NCI-H2196 (cell line): ENCODE measurements at regions not wholly inside any gene's neighbourhood (a gene's known extent, or its start where the extent isn't known, plus 50 kb on each side); places are given as distances from the start of the nearest gene placed in this dataset.
"Not testable (repeated sequence)": the region's sequence is repeated elsewhere in the genome, so short reads cannot be mapped to it uniquely, and the experiment has no call there.

Experiments
- DNase-seq: peaks from one replicate; lab custom pipeline; 2025; ENCODE audit not compliant: unreplicated experiment; lab: John Stamatoyannopoulos, UW

DNA sequence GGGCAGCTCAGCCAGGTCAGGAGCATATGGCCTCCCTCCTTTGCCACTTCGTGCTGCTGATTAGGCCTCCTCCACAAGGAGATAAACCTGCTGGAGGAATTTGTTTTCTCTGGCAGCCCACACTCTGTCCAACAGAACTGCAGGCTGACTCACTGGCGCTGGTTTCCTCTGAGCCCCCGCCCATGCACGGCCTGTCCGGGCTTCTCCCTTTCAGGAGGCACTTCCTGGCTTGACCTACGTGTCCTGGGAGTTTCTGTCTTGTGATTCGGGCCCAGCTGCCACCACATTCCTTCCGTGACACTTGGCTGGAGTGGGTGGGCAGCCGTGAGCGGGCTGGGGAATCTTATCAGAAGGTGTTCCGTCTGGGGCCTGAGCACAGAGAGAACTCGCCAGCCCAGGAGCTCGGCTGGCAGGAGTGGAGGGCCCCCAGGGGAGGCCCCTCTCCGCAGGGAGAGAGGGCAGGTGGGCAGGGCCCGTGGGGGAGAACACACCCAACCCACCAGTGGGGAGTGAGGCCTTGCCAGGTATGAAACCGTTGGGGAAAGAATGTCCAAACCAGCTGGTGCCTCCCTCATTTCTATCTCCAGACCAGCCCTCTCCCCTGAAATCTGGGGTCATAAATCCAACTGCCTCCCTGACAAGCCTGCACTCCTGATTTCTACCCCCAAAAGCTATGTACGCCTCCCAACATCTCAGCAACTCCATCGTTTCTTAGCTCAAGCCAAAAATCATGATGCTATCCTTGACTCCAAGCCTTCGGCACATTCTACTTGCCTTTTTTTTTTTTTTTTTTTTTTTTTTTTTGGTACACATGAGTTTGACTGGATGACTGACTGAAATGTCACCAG, 110.6 kb upstream of the MEF2A start:
- no peak for DNase-seq

DNA sequence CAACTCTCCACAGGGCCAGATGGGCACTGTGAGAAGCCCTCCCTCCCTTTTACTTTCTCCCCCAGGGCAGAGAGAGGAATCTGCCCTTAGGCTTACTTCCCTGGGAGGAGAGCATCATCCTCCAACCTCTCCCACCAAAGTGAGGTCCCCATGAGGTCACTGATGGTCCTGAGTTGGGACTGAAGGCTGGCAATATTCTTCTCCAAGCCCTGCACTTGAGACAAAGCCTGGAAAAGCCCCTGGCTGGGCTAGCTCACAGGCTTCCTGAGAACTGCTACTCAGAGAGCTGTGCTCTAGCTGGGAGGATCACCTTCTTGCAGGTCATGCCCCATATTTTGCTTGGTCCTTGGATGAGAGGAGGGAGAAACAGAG, 110.0 kb upstream of the MEF2A start:
- DNase-seq, result no peak

DNA sequence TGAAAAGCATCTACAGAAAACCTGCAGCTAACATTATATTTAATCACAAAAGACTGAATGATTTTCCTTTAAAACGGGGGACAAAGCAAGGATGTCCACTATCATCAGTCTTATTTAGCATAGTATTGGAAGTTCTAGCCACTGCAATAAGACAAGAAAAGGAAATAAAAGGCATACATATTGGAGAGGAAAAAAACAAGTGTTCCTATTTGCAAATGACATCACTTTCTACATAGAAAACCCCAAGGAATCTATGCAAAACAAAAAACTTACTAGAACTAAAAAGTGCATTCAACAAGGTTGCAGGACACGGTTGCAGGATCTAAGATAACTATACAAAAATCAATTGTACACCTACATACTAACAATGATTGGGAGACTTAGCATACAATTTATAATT, 101.6 kb upstream of the MEF2A start:
- DNase-seq, result no peak

DNA sequence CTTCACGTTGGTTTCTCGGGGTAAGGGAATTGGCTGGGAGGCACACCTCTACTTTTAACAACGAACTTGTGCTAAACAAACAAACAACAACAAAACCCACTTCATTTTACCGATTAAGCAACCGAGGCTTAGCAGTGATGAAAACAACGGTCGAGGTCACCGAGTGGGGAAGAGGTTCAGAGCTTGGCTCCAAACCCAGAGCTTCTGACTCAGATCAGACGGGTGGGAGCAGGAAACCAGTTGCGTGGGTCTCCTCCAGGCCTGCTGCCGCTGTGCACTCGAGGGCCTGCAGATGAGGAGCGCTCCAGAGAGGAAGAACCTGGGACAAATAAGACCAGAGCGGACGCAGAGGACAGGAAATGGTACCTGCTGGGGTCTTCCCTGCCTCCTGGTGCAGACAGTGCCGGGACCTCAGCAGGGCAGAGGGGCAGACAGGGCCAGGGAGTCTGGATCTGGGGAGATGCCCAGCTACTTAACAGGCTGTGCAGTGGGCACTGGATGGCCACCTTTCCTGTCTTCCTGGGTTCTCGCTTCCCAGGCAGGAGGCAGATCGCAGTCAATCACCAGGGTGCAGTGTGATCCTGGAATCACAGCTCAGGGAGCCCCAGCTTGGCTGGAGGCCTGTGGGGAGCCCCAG, 99.0 kb upstream of the MEF2A start:
- no peak for DNase-seq

DNA sequence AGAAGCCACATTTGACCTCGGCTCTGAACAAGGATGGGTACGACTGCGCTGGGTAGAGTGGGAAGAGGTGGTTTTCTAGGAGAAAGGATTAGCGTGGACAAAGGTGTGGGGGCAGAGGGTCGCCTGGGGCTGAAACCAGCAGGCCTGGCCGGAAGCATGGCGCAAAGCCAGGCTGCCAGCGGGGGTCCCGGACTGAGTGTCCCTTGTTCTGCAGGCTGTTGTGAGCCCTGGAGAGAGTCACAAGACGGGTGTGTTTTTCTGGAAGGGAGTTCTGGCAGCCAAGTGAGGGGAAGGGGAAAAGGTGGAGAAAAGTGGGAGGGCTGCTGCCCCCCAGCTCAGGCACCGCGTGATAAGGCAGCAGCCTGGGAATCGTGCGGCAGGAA, 98.5 kb upstream of the MEF2A start:
- DNase-seq, result no peak

DNA sequence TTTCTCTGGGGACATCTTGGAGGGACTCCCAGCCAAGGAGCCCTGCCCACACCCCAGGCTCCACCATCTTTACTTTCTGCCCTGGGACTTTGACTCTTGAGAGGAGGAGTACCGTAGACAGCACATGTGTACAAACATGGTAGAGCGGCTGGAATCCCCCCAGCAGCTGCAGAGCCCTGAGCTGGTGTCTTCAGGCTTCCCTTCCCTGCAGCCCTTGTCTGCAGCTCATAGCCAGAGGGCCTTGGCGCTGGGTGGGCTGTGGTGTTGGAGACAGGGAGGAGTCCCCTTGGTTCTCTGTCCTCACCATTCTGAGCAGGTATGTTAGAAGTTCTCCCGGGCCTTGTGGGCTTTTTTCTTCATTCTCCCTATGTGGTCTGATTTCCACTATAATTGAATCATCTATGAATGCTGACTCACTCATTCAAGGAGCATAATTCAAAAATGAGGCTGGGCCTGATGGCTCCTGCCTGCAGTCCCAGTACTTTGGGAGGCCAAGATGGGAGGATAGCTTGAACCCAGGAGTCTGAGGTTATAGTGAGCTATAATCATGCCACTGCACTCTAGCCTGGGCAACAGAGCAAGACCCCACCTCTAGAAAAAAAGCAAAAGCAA, 97.8 kb upstream of the MEF2A start:
- DNase-seq, result no peak

DNA sequence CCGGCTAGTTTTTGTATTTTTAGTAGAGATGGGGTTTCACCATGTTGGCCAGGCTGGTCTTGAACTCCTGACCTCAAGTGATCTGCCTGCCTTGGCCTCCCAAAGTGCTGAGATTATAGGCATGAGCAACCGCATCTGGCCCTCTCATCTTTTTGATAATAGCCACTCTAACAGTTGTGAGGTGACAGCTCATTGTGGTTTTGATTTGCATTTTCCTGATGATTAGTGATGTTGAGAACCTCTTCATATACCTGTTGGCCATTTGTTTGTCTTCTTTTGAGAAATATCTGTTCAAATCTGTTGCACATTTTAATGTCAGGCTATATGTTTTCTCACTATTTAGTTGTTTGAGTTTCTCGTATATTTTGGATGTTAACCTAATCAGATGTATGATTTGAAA, 95.6 kb upstream of the MEF2A start:
- DNase-seq, result not testable (repeated sequence)

DNA sequence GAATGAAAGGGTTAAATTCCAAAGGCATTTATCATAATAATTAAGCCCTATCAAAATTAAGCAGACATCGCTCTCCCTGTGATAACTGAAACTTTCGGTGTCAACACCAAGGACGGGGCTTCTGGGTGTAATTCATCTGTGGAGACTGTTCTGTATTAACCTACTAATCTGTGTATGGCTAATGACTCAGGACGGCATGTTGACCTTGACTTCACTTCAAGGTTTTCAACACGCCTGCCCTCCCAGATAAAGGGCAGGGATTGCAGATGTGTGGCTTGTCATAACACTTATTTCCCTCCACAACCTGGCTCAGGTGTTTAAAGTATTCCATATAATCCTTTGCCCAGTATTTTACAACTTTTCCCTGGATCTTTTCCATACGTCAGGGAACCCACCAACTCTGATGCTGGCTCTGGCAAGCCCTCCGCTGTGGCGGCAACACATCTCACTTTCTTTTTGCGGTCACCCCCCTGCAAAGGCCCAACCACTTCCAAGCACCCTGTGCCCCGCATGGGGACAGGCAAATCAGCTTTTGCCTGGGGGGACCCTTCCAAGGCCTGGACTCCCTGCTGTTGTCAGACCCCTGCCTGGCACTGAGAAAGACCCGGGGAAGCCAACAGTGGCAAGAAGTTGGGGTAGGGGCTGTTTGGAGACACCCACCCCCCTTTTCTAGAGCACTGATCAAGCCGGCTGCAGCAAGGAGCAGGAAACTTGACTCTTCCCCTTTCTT, 93.2 kb upstream of the MEF2A start:
- no peak for DNase-seq

DNA sequence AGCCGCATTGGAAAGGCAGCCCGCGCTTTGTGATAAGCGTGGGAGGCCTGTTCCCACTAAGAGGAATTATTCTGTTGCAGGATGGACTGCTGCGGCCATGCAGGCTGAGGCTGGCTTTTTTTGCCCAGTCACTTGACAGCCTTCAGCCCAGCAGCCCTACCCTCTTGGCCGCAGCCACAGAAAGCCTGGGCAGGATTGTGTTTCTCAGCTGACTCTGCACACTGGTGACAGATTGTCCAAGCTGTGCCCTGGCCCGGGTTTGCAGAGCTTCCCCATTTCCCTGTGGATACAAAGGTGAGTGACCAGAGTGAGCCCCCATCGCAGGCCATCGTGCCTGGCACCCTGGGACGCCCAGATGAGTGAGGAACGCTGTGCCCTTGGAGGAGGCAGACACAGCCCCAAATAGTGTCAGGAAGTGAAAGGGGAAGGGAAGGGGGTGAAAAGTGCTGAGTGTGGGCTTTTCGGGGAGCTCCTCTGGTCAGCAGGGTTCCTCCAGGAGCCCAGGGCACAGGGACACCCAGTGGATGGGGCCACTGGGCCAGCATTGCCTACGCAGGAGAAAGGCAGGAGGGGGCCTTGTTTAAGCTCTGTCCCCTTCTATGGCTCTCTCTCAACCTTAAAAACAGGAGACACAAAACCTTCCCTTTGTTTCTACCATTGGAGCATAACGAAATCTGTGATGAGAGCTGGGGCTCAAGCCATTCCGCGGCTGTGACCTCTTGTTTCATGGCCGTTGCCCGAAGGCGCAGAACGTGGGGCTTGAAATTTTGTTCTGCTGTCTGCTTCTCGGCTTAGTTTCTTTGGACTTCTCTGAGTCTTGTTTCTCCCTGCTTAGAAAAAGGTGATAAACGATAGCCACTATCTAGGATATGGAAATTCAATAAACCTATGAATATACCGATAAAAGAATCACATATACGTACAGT, 91.5 kb upstream of the MEF2A start:
- DNase-seq, result no peak

DNA sequence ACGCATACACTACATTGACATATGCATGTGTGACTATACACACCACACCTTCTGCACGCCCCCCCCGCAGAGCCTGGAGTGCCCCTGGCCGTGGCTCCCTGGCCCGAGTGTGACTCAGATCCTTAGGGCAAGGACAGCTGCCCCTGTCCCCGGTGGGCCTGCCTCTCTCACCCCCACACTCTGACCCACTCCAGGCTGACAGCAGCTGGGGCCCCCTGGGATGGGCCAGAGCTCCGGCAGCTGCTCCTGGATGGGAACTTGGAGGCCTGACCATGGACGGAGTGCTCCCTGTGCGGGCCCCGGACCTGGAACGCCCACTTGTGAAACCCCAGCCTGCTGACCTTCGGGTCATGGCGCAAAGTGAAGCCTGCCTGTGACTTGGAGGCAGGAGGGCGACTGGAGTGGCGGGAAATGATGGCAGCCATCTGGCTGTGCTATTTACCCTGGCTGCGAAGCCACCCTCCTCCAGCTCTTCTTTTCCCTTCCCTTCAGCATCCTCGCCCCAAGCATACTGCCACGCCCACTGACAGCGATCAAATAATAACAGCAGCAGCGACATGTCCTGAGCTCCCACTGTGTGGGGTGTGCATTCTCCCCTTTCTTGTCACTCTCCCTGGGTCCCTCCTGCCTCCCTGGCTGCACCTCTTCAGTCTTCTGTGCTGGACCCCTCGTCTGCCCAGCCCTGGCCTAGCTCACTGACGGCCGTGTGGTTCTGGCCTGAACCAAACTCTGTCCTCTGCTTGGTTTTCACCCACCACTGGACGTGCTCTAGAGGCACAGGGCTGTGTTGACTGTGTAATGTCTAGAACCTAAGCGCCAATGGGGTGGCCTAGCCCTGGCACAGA, 90.7 kb upstream of the MEF2A start:
- no peak for DNase-seq

DNA sequence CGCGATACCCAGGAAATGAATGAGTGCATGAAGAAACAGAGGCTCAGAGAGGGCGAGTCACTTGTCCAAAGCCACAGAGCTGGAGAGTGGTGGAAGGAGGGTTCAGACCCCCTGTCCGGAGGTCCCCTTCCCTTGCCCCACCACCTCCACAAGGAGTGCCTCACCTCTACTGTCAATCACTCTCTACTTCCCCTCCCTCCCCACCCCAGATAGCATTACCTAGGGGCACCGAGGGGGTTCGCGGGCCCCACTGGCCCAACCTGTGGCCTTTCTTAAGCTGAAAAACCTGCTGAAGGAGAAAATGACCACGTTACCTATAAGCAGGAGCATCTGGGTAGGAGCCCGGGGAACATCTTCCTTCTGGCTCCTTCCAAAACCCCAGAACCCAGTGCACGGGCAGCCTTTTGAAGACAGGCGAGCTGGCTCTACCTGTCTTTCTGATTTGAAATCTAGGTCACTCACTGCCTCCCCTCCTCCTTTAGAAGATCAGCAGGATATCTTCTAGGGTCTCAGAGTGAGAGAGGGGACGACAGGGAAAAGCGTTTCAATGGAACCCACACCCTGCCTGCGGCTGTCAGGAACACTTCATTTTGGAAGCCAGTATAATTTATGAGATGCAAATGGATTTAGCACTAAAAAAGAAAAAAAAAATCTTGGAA, 89.9 kb upstream of the MEF2A start:
- DNase-seq, result no peak

DNA sequence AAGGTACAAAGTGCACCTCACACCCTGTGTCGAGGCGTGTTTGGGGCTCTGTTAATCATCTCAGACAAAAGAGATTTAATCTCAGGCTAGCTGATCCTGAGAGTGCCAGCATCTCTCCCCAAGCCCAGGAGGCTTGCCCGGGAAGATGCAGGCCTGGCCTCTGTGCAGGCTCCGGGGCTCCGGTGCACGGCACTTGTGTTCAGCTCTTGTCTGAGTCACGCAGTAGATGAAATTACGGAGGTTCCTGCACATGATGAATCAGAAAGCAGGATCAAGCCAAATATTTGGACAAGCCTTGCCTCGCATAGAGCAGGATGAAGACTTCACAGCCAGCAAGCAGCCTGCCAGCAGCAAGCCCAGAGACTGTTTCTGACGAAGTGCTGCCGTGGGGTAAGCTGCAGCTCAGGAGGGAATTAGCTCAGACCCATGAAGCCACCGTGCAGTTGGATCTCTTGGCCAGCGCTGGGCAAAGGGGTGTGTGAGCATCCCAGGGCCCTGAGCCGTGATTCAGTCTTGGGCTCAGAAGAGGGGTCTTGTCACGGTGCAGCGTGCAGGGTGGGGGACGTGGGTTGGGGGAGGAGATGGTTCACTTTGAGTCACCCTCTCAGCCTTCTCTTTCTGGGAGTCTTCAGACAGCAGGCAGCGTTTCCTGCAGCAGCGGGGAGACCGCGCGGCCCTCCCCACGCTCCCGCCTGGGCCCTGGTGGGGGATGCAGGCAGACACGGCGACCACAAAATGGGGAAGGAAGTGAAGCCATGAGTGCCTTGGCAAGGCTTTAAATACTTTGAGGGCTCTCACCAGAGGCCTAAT, 89.2 kb upstream of the MEF2A start:
- DNase-seq, result no peak

DNA sequence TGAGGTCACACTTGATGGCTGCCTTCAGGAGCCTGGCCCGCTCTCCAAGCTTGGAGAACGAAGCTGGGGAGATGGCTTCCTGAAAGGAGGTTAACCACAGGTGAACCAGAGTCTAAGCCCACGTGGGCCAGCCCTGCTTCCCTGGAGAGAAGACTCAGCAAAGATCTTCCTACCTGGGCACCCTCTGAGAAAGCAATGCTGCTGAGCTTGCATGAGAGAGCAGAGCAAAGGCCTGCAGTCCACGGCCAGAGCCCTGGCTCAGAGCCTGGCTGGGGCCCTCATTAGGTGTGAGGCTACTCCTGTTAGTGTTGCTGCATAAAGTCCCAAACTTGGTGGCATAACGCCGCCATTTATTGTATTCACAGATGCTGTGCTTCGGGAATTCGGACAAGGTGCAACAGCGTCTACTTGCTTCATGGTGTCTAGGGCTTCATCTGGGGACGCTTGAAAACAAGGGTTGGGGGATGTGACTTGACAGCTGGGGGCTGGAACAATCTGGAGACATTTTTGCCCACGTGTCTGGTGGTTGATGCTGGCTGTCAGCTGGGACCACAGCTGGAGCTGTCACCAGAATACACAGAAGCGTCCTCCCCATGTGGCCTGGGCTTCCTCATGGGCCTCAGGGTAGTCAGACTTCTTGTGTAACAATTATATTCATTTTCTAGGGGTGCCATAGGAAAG, 87.9 kb upstream of the MEF2A start:
- DNase-seq, result no peak

DNA sequence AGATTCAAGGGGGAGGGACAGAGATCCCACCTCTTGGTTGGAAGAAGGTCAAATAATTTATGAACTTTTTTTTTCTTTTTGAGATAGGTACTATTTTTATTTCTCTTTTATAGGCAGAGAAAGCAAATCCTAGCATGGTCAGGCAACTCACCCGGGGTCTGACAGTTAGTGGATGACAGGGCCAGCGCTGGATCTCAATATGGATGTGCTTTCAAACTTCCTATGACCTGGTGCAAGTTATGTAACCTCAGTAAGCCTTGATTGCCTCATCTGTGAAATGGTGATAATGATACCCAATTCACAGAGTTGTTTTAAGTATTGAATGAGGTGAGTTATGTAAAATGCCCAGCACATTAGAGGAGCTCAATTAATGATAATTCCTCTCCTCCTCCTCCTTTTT, 86.8 kb upstream of the MEF2A start:
- no peak for DNase-seq

DNA sequence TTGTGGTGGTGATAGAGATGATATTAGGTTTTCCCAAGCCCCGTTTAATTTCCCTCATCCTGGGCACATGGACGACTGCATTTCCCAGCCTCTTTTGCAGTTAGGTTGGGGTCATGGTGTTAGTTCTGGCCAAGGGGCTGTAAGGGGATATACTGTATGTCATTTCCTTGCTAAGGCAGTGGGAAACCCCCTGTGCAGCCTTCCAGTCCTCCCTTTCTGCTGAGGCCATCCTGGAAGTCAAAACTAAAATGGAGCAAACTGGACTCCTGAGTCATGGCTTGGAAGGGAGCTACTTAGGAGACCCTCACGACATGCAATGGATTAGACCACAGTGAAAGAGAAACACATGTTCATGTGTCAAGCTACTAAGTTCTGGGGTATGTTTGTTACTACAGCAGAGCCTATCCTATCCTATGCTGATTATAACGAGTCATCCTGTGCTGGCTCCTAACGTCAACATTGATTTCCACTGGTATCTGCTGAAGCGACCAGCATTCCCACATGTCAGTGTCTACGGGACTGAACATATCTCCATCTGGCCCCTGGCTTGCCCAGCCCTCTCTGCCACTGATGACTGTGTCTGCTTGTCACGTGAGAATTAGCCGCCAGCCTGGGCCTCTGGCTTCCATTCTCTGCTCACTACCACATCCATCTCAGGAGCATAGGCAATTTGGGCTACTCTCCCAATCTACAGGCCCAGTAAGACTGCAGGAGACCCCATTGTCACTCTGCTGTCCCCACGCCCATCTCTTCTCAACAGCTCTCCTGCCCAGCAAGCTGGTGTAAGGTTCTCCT, 85.6 kb upstream of the MEF2A start:
- DNase-seq, result no peak

DNA sequence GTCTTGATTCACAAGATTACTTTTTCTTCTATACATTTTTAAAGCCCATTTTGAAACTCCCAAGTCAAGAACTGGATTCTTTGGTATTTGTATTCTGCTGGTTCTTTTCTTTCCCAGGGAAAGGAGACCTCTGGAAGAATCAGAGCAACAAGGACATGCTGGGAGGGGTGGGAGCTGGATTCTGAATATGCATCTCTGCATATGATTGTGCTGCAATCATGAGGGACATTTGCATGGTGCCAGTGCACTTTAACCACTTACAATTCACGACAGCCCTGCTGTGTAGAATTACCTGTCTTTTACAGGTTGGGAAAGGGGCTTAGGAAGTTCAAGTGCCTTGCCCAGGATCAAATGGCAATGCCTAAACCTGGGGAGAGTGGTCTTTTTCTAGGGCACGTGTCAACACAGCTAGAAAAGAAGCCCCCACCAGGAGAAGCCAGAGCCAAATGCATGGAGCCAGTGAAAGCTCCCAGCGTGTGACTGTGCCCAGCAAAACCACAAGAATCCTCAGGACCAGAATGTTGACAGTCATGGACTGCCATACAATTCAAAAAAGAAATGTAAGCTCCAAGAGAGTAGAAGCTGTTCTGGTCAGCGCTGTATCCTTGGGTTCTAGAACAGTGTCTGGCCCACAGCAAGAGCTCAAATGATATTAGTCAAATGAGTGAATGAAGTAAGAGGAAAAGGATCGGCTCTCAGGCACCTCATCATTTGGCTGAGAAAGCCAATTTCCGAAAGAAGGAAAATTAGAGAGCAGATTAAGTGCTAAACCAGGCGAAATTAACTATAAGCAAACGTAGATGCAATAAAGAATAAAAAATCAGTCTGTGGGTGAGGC, 84.5 kb upstream of the MEF2A start:
- no peak for DNase-seq
